ENCODE measurements at regions not wholly inside any gene's neighbourhood (a gene's known extent, or its start where the extent isn't known, plus 50 kb on each side); places are given as distances from the start of the nearest gene placed in this dataset.

GRCh38 chr1:61523893-61524605 is 200.9 kb downstream of the TM2D1 start:
- whole genome bisulfite sequencing, 2 experiments (ENCODE audit: insufficient coverage in 2 of 2) = no CpG with 5 or more reads among the region's 1 CpG
- no peak overlapping the region for H3K4me3 ChIP-seq (ENCODE audit: extremely low read depth, insufficient read depth, low read length, poor library complexity, severe bottlenecking)
- no peak overlapping the region for H3K27ac ChIP-seq (ENCODE audit: low read depth, low read length, severe bottlenecking)
- no peaks in the 10 kb centered on the region for H3K36me3 ChIP-seq (ENCODE audit: control insufficient read depth, insufficient read depth, low read length)
- H3K4me1 ChIP-seq (ENCODE audit: control insufficient read depth, insufficient read depth, low read length, poor library complexity, severe bottlenecking) = no peaks in the 10 kb centered on the region
- no peaks in the 10 kb centered on the region for H3K9me3 ChIP-seq (ENCODE audit: control insufficient read depth, low read length)

- Histone ChIP-seq H3K9me3 (ENCODE audit: control insufficient read depth, low read length) (no peaks in the 10 kb centered on the region), H3K4me1 (ENCODE audit: control insufficient read depth, insufficient read depth, low read length, poor library complexity, severe bottlenecking) (no peaks in the 10 kb centered on the region), H3K27ac (ENCODE audit: low read depth, low read length, severe bottlenecking) (no peak overlapping the region), H3K36me3 (ENCODE audit: control insufficient read depth, insufficient read depth, low read length) (no peaks in the 10 kb centered on the region), H3K4me3 (ENCODE audit: extremely low read depth, insufficient read depth, low read length, poor library complexity, severe bottlenecking) (no peak overlapping the region)
- 80 to 100% methylated on average over 1 of the region's 1 CpG for whole genome bisulfite sequencing, 2 experiments (ENCODE audit: insufficient coverage in 2 of 2)
These were observed 201.7 kb downstream of the TM2D1 start for GRCh38 chr1:61523229-61523628.

GRCh38 chr1:61520401-61520800 is 204.5 kb downstream of the TM2D1 start:
- H3K4me1 ChIP-seq (ENCODE audit: control insufficient read depth, insufficient read depth, low read length, poor library complexity, severe bottlenecking) = no peaks in the 10 kb centered on the region
- no peak overlapping the region for H3K27ac ChIP-seq (ENCODE audit: low read depth, low read length, severe bottlenecking)
- no peak overlapping the region for H3K4me3 ChIP-seq (ENCODE audit: extremely low read depth, insufficient read depth, low read length, poor library complexity, severe bottlenecking)
- H3K9me3 ChIP-seq (ENCODE audit: control insufficient read depth, low read length) = no peaks in the 10 kb centered on the region
- H3K36me3 ChIP-seq (ENCODE audit: control insufficient read depth, insufficient read depth, low read length) = no peaks in the 10 kb centered on the region

- Histone ChIP-seq H3K9me3 (ENCODE audit: control insufficient read depth, low read length) (no peaks in the 10 kb centered on the region), H3K4me3 (ENCODE audit: extremely low read depth, insufficient read depth, low read length, poor library complexity, severe bottlenecking) (no peak overlapping the region)
- WGBS, 2 experiments (ENCODE audit: insufficient coverage in 2 of 2) = no CpG with 5 or more reads among the region's 2 CpGs
These were observed 205.3 kb downstream of the TM2D1 start for GRCh38 chr1:61519631-61520030.

GRCh38 chr1:61518670-61519400 is 206.1 kb downstream of the TM2D1 start:
- no peaks in the 10 kb centered on the region for H3K9me3 ChIP-seq (ENCODE audit: control insufficient read depth, low read length)
- H3K4me3 ChIP-seq (ENCODE audit: extremely low read depth, insufficient read depth, low read length, poor library complexity, severe bottlenecking) = no peak overlapping the region
- no peak overlapping the region for H3K27ac ChIP-seq (ENCODE audit: low read depth, low read length, severe bottlenecking)
- H3K36me3 ChIP-seq (ENCODE audit: control insufficient read depth, insufficient read depth, low read length) = no peaks in the 10 kb centered on the region
- no CpG with 5 or more reads among the region's 1 CpG for WGBS, 2 experiments (ENCODE audit: insufficient coverage in 2 of 2)
- no peaks in the 10 kb centered on the region for H3K4me1 ChIP-seq (ENCODE audit: control insufficient read depth, insufficient read depth, low read length, poor library complexity, severe bottlenecking)

More at GRCh38 chr1:61519631-61520030, 205.3 kb downstream of the TM2D1 start:
- Histone ChIP-seq H3K36me3 (ENCODE audit: control insufficient read depth, insufficient read depth, low read length) (no peaks in the 10 kb centered on the region), H3K4me1 (ENCODE audit: control insufficient read depth, insufficient read depth, low read length, poor library complexity, severe bottlenecking) (no peaks in the 10 kb centered on the region), H3K27ac (ENCODE audit: low read depth, low read length, severe bottlenecking) (no peak overlapping the region)

- no peaks in the 10 kb centered on the region for H3K36me3 ChIP-seq (ENCODE audit: control insufficient read depth, insufficient read depth, low read length)
- H3K27ac ChIP-seq (ENCODE audit: low read depth, low read length, severe bottlenecking) = no peak overlapping the region
- H3K4me1 ChIP-seq (ENCODE audit: control insufficient read depth, insufficient read depth, low read length, poor library complexity, severe bottlenecking) = no peaks in the 10 kb centered on the region
- WGBS, 2 experiments (ENCODE audit: insufficient coverage in 2 of 2) = 89% methylated on average over 1 of the region's 4 CpGs
- no peaks in the 10 kb centered on the region for H3K9me3 ChIP-seq (ENCODE audit: control insufficient read depth, low read length)
- no peak overlapping the region for H3K4me3 ChIP-seq (ENCODE audit: extremely low read depth, insufficient read depth, low read length, poor library complexity, severe bottlenecking)
These were observed 207.6 kb downstream of the TM2D1 start for GRCh38 chr1:61517345-61517744.

- WGBS, 2 experiments (ENCODE audit: insufficient coverage in 2 of 2) = 93 to 94% methylated on average over 2 of the region's 2 CpGs
- no peaks in the 10 kb centered on the region for H3K4me1 ChIP-seq (ENCODE audit: control insufficient read depth, insufficient read depth, low read length, poor library complexity, severe bottlenecking)
- no peaks in the 10 kb centered on the region for H3K9me3 ChIP-seq (ENCODE audit: control insufficient read depth, low read length)
- H3K27ac ChIP-seq (ENCODE audit: low read depth, low read length, severe bottlenecking) = no peak overlapping the region
- no peaks in the 10 kb centered on the region for H3K36me3 ChIP-seq (ENCODE audit: control insufficient read depth, insufficient read depth, low read length)
- H3K4me3 ChIP-seq (ENCODE audit: extremely low read depth, insufficient read depth, low read length, poor library complexity, severe bottlenecking) = no peak overlapping the region
These were observed 209.8 kb downstream of the TM2D1 start for GRCh38 chr1:61515096-61515495.
